MCF 10A (cell line): ENCODE measurements at regions not wholly inside any gene's neighbourhood (a gene's known extent, or its start where the extent isn't known, plus 50 kb on each side); places are given as distances from the start of the nearest gene placed in this dataset.

Experiments
- BruUV-seq: library from RNA; stranded (reverse); fragments of 400-500 nt; replicated peaks from 2 replicates; lab custom pipeline; 2021; lab: Mats Ljungman, UMichigan
- CTCF ChIA-PET: fragments of 300-600 bp; sonication (Branson Sonifier 250); formaldehyde crosslinking; extraction: SDS; loops from one replicate; lab custom pipeline; 2021; ENCODE audit warnings: antibody characterized with exemption, inconsistent platforms; lab: Yijun Ruan, JAX
- POLR2A ChIA-PET: fragments of 300-600, 350-650 bp; sonication (Branson Sonifier 250); formaldehyde crosslinking; extraction: SDS; loops from one replicate; lab custom pipeline; 2020; ENCODE audit warnings: antibody characterized with exemption, inconsistent platforms; lab: Yijun Ruan, JAX
- DNase-seq: peaks from one replicate; pipeline ENCODE4 v3.0.0-alpha.2; 2018; ENCODE audit not compliant: unreplicated experiment
- H3K27ac Mint-ChIP-seq: one replicate; pipeline ENCODE4 v1.8.0; 2022; ENCODE audit warnings: mild to moderate bottlenecking, low read depth, mixed read lengths; ENCODE audit not compliant: unreplicated experiment
- H3K27me3 Mint-ChIP-seq: one replicate; pipeline ENCODE4 v1.8.0; 2022; ENCODE audit warnings: mixed read lengths; ENCODE audit not compliant: insufficient read depth, unreplicated experiment
- H3K36me3 Mint-ChIP-seq: one replicate; pipeline ENCODE4 v1.8.0; 2022; ENCODE audit warnings: mild to moderate bottlenecking, moderate library complexity, mixed read lengths; ENCODE audit not compliant: insufficient read depth, unreplicated experiment
- H3K4me1 Mint-ChIP-seq: one replicate; pipeline ENCODE4 v1.8.0; 2022; ENCODE audit warnings: mixed read lengths; ENCODE audit not compliant: insufficient read depth, unreplicated experiment
- H3K4me3 Mint-ChIP-seq: one replicate; pipeline ENCODE4 v1.8.0; 2022; ENCODE audit warnings: mild to moderate bottlenecking, moderate library complexity, mixed read lengths; ENCODE audit not compliant: unreplicated experiment
- H3K9me3 Mint-ChIP-seq: one replicate; pipeline ENCODE4 v1.8.0; 2022; ENCODE audit warnings: mixed read lengths; ENCODE audit not compliant: unreplicated experiment
- CTCF ChIP-seq: fragments of 200-600 bp; IDR thresholded peaks from one replicate; pipeline ENCODE4 v1.8.0; 2022; ENCODE audit warnings: antibody characterized with exemption, mild to moderate bottlenecking; ENCODE audit not compliant: unreplicated experiment
- intact Hi-C: fragments of 100-400 bp; cut with micrococcal nuclease; formaldehyde crosslinking; loops from 2 replicates; pipeline ENCODE4 v1.14.1; 2022

GRCh38 chr15:35307026-35307425 is 221.9 kb upstream of the NANOGP8 start:
- H3K9me3 Mint-ChIP-seq: no peaks in the 10 kb centered on the region
- no peaks in the 10 kb centered on the region for H3K36me3 Mint-ChIP-seq
- BruUV-seq: no TSS peak
- H3K4me1 Mint-ChIP-seq: peaks cover 34% of the 10 kb centered on the region
- no peak for TF ChIP-seq CTCF
- no peaks in the 10 kb centered on the region for H3K27me3 Mint-ChIP-seq
- ChIA-PET CTCF (interaction anchor here (0.6 to 3.0 kb wide), 5 partner anchors 10 to 1337 kb away, joined by 3 to 12 read pairs (median 4); no protein-coding TSS in a partner anchor), POLR2A (interaction anchor here (0.6 to 1.5 kb wide), 5 partner anchors 11 to 341 kb away, joined by 3 to 4 read pairs (median 3); no protein-coding TSS in a partner anchor)
- no peak for DNase-seq
- intact Hi-C loops: no loop called here
- peak overlapping the region; percentile 54 for H3K4me3 Mint-ChIP-seq
- H3K27ac Mint-ChIP-seq: peak overlapping the region; percentile 96

GRCh38 chr15:35306361-35306981 is 221.4 kb upstream of the NANOGP8 start:
- peaks cover 32% of the 10 kb centered on the region for H3K4me1 Mint-ChIP-seq

GRCh38 chr15:35305946-35306345 is 220.9 kb upstream of the NANOGP8 start:
- intact Hi-C loops: no loop called here
- peak; percentile 32 for DNase-seq
- Mint-ChIP-seq H3K4me1 (peaks cover 32% of the 10 kb centered on the region), H3K4me3 (no peak overlapping the region), H3K36me3 (no peaks in the 10 kb centered on the region), H3K27ac (peak overlapping the region; percentile 96), H3K9me3 (no peaks in the 10 kb centered on the region), H3K27me3 (no peaks in the 10 kb centered on the region)
- TF ChIP-seq CTCF: no peak
- no TSS peak for BruUV-seq
- CTCF ChIA-PET: interaction anchor here (0.8 to 3.0 kb wide), 3 partner anchors 9 to 17 kb away, joined by 3 to 12 read pairs (median 3); no protein-coding TSS in a partner anchor
- POLR2A ChIA-PET: interaction anchor here (0.8 to 1.5 kb wide), 5 partner anchors 10 to 138 kb away, joined by 3 to 4 read pairs (median 3); no protein-coding TSS in a partner anchor

More at GRCh38 chr15:35306361-35306981, 221.4 kb upstream of the NANOGP8 start:
- H3K27me3 Mint-ChIP-seq: no peaks in the 10 kb centered on the region
- TF ChIP-seq CTCF: no peak
- H3K36me3 Mint-ChIP-seq: no peaks in the 10 kb centered on the region
- ChIA-PET CTCF (interaction anchor here (0.6 to 3.0 kb wide), 6 partner anchors 10 to 1338 kb away, joined by 3 to 12 read pairs (median 4); no protein-coding TSS in a partner anchor), POLR2A (interaction anchor here (0.6 to 1.5 kb wide), 8 partner anchors 10 to 341 kb away, joined by 3 to 4 read pairs (median 3); no protein-coding TSS in a partner anchor)
- no peaks in the 10 kb centered on the region for H3K9me3 Mint-ChIP-seq
- H3K4me3 Mint-ChIP-seq: peak overlapping the region; percentile 54
- no TSS peak for BruUV-seq
- peak overlapping the region; percentile 96 for H3K27ac Mint-ChIP-seq
- intact Hi-C loops: no loop called here
- peak; percentile 53 for DNase-seq

GRCh38 chr15:35305031-35305550 is 220.0 kb upstream of the NANOGP8 start:
- no peaks in the 10 kb centered on the region for H3K27me3 Mint-ChIP-seq
- no peak overlapping the region for H3K4me3 Mint-ChIP-seq
- POLR2A ChIA-PET: no interaction called here
- no peak for TF ChIP-seq CTCF
- CTCF ChIA-PET: interaction anchor here (0.6 to 3.0 kb wide), 2 partner anchors 10 to 98 kb away, joined by 4 to 12 read pairs; no protein-coding TSS in a partner anchor
- intact Hi-C loops: no loop called here
- peak overlapping the region; percentile 96 for H3K27ac Mint-ChIP-seq
- H3K9me3 Mint-ChIP-seq: no peaks in the 10 kb centered on the region
- no TSS peak for BruUV-seq
- no peak for DNase-seq
- no peaks in the 10 kb centered on the region for H3K36me3 Mint-ChIP-seq
- peaks cover 32% of the 10 kb centered on the region for H3K4me1 Mint-ChIP-seq
